Neural progenitor cell (in vitro differentiated cells): ENCODE measurements at regions not wholly inside any gene's neighbourhood (a gene's known extent, or its start where the extent isn't known, plus 50 kb on each side); places are given as distances from the start of the nearest gene placed in this dataset.
"Not testable (repeated sequence)": the region's sequence is repeated elsewhere in the genome, so short reads cannot be mapped to it uniquely, and the experiment has no call there.

ENCODE experiments used
- DNase-seq: peaks from one replicate; pipeline ENCODE4 v3.0.0-alpha.2; 2016; ENCODE audit warnings: low spot score
- H2AFZ ChIP-seq: fragments of 200-600 bp; sonication (generic); replicated peaks from 2 replicates; pipeline ENCODE4 v1.6.1; 2016; ENCODE audit warnings: antibody characterized with exemption
- H3F3A ChIP-seq: fragments of 200-600 bp; sonication (generic); 2 replicates; pipeline ENCODE4 v1.6.1; 2016; ENCODE audit warnings: antibody characterized with exemption, low read depth
- H3K27ac ChIP-seq: fragments of 200-600 bp; sonication (generic); 2 replicates; pipeline ENCODE4 v1.5.1; 2016; ENCODE audit warnings: mild to moderate bottlenecking
- H3K27me3 ChIP-seq: fragments of 200-600 bp; sonication (generic); 2 replicates; pipeline ENCODE4 v1.6.1; 2016; ENCODE audit warnings: mild to moderate bottlenecking, moderate library complexity
- H3K36me3 ChIP-seq: fragments of 200-600 bp; sonication (generic); 2 replicates; pipeline ENCODE4 v1.5.1; 2016
- H3K4me1 ChIP-seq: fragments of 200-600 bp; sonication (generic); 2 replicates; pipeline ENCODE4 v1.6.1; 2016; ENCODE audit warnings: mixed run types
- H3K4me2 ChIP-seq: fragments of 200-600 bp; sonication (generic); 2 replicates; pipeline ENCODE4 v1.6.1; 2016
- H3K4me3 ChIP-seq: fragments of 200-600 bp; sonication (generic); 2 replicates; pipeline ENCODE4 v1.5.1; 2016
- H3K79me2 ChIP-seq: fragments of 200-600 bp; sonication (generic); 2 replicates; pipeline ENCODE4 v1.6.1; 2016; ENCODE audit warnings: low read depth
- H3K9ac ChIP-seq: fragments of 200-600 bp; sonication (generic); 2 replicates; pipeline ENCODE4 v1.6.1; 2016
- H3K9me3 ChIP-seq: fragments of 200-600 bp; sonication (generic); 2 replicates; pipeline ENCODE4 v1.5.1; 2016; ENCODE audit warnings: low read depth
- H4K20me1 ChIP-seq: fragments of 200-600 bp; sonication (generic); 2 replicates; pipeline ENCODE4 v1.6.1; 2016; ENCODE audit warnings: low read depth
- H3K27ac Mint-ChIP-seq: 3 replicates; pipeline ENCODE4 v1.8.0; 2021; ENCODE audit warnings: mixed read lengths
- H3K27me3 Mint-ChIP-seq: 2 replicates; pipeline ENCODE4 v1.8.0; 2022; ENCODE audit warnings: low read depth, mild to moderate bottlenecking, inconsistent platforms, moderate library complexity, mixed read lengths; ENCODE audit not compliant: insufficient read depth
- H3K36me3 Mint-ChIP-seq: 3 replicates; pipeline ENCODE4 v1.8.0; 2021; ENCODE audit warnings: mixed read lengths
- H3K4me1 Mint-ChIP-seq: 3 replicates; pipeline ENCODE4 v1.8.0; 2021; ENCODE audit warnings: mixed read lengths
- H3K4me3 Mint-ChIP-seq: 3 replicates; pipeline ENCODE4 v1.8.0; 2021; ENCODE audit warnings: mild to moderate bottlenecking, moderate library complexity, mixed read lengths
- H3K9me3 Mint-ChIP-seq: 3 replicates; pipeline ENCODE4 v1.8.0; 2020; ENCODE audit warnings: mixed read lengths
- CTCF ChIP-seq: fragments of 200-600 bp; sonication (generic); IDR thresholded peaks from 2 replicates; pipeline ENCODE4 v1.5.1; 2017; ENCODE audit warnings: antibody characterized with exemption, mild to moderate bottlenecking
- EZH2 ChIP-seq: fragments of 200-600 bp; sonication (generic); IDR thresholded peaks from 2 replicates; pipeline ENCODE4 v1.6.1; 2017; ENCODE audit warnings: antibody characterized with exemption, mild to moderate bottlenecking, moderate library complexity
- EZH2phosphoT487 ChIP-seq: fragments of 200-600 bp; sonication (generic); IDR thresholded peaks from 2 replicates; pipeline ENCODE4 v1.6.1; 2017; ENCODE audit warnings: antibody characterized with exemption

- H3K9ac ChIP-seq, result no peak overlapping the region
- DNase-seq, result no peak
- no peaks in the 10 kb centered on the region for H3K4me1 ChIP-seq
- Mint-ChIP-seq H3K4me1 (peaks cover 10% of the 10 kb centered on the region), H3K9me3 (no peaks in the 10 kb centered on the region), H3K36me3 (no peaks in the 10 kb centered on the region), H3K27ac (no peak overlapping the region), H3K4me3 (no peak overlapping the region), H3K27me3 (peaks cover 2% of the 10 kb centered on the region)
- H3K79me2 ChIP-seq, result no peaks in the 10 kb centered on the region
- TF ChIP-seq EZH2 (no peak), EZH2phosphoT487 (no peak)
- H3K27ac ChIP-seq, result no peak overlapping the region
- no peaks in the 10 kb centered on the region for H3K9me3 ChIP-seq
- H3K4me2 ChIP-seq, result no peak overlapping the region
- no peaks in the 10 kb centered on the region for H3K27me3 ChIP-seq
- H3K4me3 ChIP-seq, result no peak overlapping the region
- no peaks in the 10 kb centered on the region for H4K20me1 ChIP-seq
- no peak overlapping the region for H2AFZ ChIP-seq
- no peaks in the 10 kb centered on the region for H3K36me3 ChIP-seq
- H3F3A ChIP-seq, result no peaks in the 10 kb centered on the region
Observed at GRCh38 chr4:26196567-26196966, 124.2 kb upstream of the RBPJ start.

- Histone ChIP-seq H3F3A (no peaks in the 10 kb centered on the region), H3K4me1 (no peaks in the 10 kb centered on the region), H2AFZ (no peak overlapping the region), H3K9me3 (no peaks in the 10 kb centered on the region), H4K20me1 (no peaks in the 10 kb centered on the region), H3K27me3 (no peaks in the 10 kb centered on the region), H3K79me2 (no peaks in the 10 kb centered on the region), H3K4me3 (no peak overlapping the region), H3K4me2 (no peak overlapping the region), H3K27ac (no peak overlapping the region), H3K9ac (no peak overlapping the region), H3K36me3 (no peaks in the 10 kb centered on the region)
- DNase-seq, result no peak
- Mint-ChIP-seq H3K4me3 (no peak overlapping the region), H3K27me3 (peaks cover 2% of the 10 kb centered on the region), H3K36me3 (no peaks in the 10 kb centered on the region), H3K27ac (no peak overlapping the region), H3K4me1 (peaks cover 10% of the 10 kb centered on the region), H3K9me3 (no peaks in the 10 kb centered on the region)
- TF ChIP-seq CTCF (no peak), EZH2 (no peak), EZH2phosphoT487 (no peak)
Observed at GRCh38 chr4:26197018-26197779, 123.6 kb upstream of the RBPJ start.

- not testable (repeated sequence) for H3K27me3 Mint-ChIP-seq, H4K20me1 ChIP-seq, H3K27me3 ChIP-seq, H2AFZ ChIP-seq, H3K4me2 ChIP-seq, H3K27ac Mint-ChIP-seq, H3K4me3 Mint-ChIP-seq, H3K36me3 Mint-ChIP-seq, H3K4me3 ChIP-seq, H3K9me3 ChIP-seq, H3K9ac ChIP-seq, H3K4me1 ChIP-seq, H3K36me3 ChIP-seq, H3K4me1 Mint-ChIP-seq, H3K9me3 Mint-ChIP-seq, DNase-seq, H3K27ac ChIP-seq, H3F3A ChIP-seq, H3K79me2 ChIP-seq
Observed at GRCh38 chr4:26198931-26199330, 121.9 kb upstream of the RBPJ start.

- peaks cover 4% of the 10 kb centered on the region for H3K27me3 Mint-ChIP-seq
- Histone ChIP-seq H3K4me3 (no peak overlapping the region), H3K4me1 (no peaks in the 10 kb centered on the region), H3K9ac (no peak overlapping the region), H4K20me1 (no peaks in the 10 kb centered on the region), H3F3A (no peaks in the 10 kb centered on the region), H3K27ac (no peak overlapping the region), H3K4me2 (no peak overlapping the region), H3K27me3 (no peaks in the 10 kb centered on the region), H2AFZ (no peak overlapping the region), H3K79me2 (no peaks in the 10 kb centered on the region), H3K36me3 (no peaks in the 10 kb centered on the region), H3K9me3 (no peaks in the 10 kb centered on the region)
- H3K4me3 Mint-ChIP-seq, result no peak overlapping the region
- H3K9me3 Mint-ChIP-seq, result no peaks in the 10 kb centered on the region
- no peak for TF ChIP-seq EZH2
- no peak for TF ChIP-seq CTCF
- no peak for TF ChIP-seq EZH2phosphoT487
- DNase-seq, result no peak
- no peaks in the 10 kb centered on the region for H3K4me1 Mint-ChIP-seq
- no peaks in the 10 kb centered on the region for H3K36me3 Mint-ChIP-seq
- H3K27ac Mint-ChIP-seq, result no peak overlapping the region
Observed at GRCh38 chr4:26199596-26199995, 121.2 kb upstream of the RBPJ start.
